CD14-positive monocyte (primary cell): ENCODE measurements at regions not wholly inside any gene's neighbourhood (a gene's known extent, or its start where the extent isn't known, plus 50 kb on each side); places are given as distances from the start of the nearest gene placed in this dataset.
"Not testable (repeated sequence)": the region's sequence is repeated elsewhere in the genome, so short reads cannot be mapped to it uniquely, and the experiment has no call there.

Experiments used
- DNase-seq, 3 donors: peaks; one replicate each; pipeline ENCODE4 v3.0.0-alpha.2; 2011 to 2022
- H2AFZ ChIP-seq: 2 replicates; pipeline ENCODE4 v1.6.0; 2012; ENCODE audit warnings: mild to moderate bottlenecking, low read depth, low read length, inconsistent platforms; ENCODE audit not compliant: insufficient read depth, poor library complexity, severe bottlenecking
- H3K27ac ChIP-seq, 2 donors: 1 replicate in 1 of 2; 2 replicates in 1 of 2; pipeline ENCODE4 v1.5.1; 2012 to 2013; ENCODE audit warnings: low read length in 2 of 2, control low read depth in 1 of 2, inconsistent platforms in 1 of 2, low read depth in 1 of 2, mild to moderate bottlenecking in 1 of 2
- H3K27me3 ChIP-seq, 2 donors: one replicate each; pipeline versions ENCODE4 v1.6.0 to v1.6.1; 2011 to 2013; ENCODE audit warnings: low read length in 2 of 2; ENCODE audit not compliant: control insufficient read depth in 2 of 2, insufficient read depth in 2 of 2
- H3K36me3 ChIP-seq, 2 donors: replicated peaks in 1 of 2; 1 replicate in 1 of 2; 2 replicates in 1 of 2; pipeline versions ENCODE4 v1.5.1 to v1.6.1; 2012 to 2013; ENCODE audit warnings: low read length in 2 of 2, control low read depth in 1 of 2, inconsistent platforms in 1 of 2, mild to moderate bottlenecking in 1 of 2; ENCODE audit not compliant: insufficient read depth in 2 of 2, control insufficient read depth in 1 of 2
- H3K4me1 ChIP-seq, 2 donors: 1 replicate in 1 of 2; 2 replicates in 1 of 2; pipeline versions ENCODE4 v1.5.1 to v1.6.1; 2012 to 2013; ENCODE audit warnings: low read length in 2 of 2, control low read depth in 1 of 2, inconsistent platforms in 1 of 2, mild to moderate bottlenecking in 1 of 2, moderate library complexity in 1 of 2; ENCODE audit not compliant: insufficient read depth in 2 of 2, control insufficient read depth in 1 of 2
- H3K4me2 ChIP-seq: replicated peaks from 2 replicates; pipeline ENCODE3; 2012; ENCODE audit warnings: low read length, moderate library complexity, mild to moderate bottlenecking; ENCODE audit not compliant: poor library complexity, severe bottlenecking; ENCODE audit errors: extremely low read depth
- H3K4me3 ChIP-seq, 3 experiments: fragments of 200-600 bp in 1 of 3; sonication (generic) in 1 of 3; replicated peaks in 1 of 3; 1 replicate in 2 of 3; 2 replicates in 1 of 3; pipeline ENCODE4 v1.5.1; 2011 to 2013; ENCODE audit warnings: low read length in 3 of 3, mild to moderate bottlenecking in 3 of 3, control low read depth in 2 of 3, low read depth in 2 of 3, inconsistent platforms in 1 of 3, moderate library complexity in 1 of 3
- H3K79me2 ChIP-seq: 2 replicates; pipeline ENCODE4 v1.6.0; 2012; ENCODE audit warnings: mild to moderate bottlenecking, control low read depth, inconsistent platforms, low read length, moderate library complexity; ENCODE audit not compliant: insufficient read depth
- H3K9ac ChIP-seq: 2 replicates; pipeline ENCODE4 v1.6.0; 2017; ENCODE audit warnings: low read length, mild to moderate bottlenecking; ENCODE audit not compliant: insufficient read depth, poor library complexity, severe bottlenecking
- H3K9me3 ChIP-seq, 2 donors: replicated peaks in 1 of 2; 1 replicate in 1 of 2; 2 replicates in 1 of 2; pipeline versions ENCODE4 v1.5.1 to v1.6.1; 2012 to 2013; ENCODE audit warnings: low read length in 2 of 2, control low read depth in 1 of 2; ENCODE audit not compliant: control insufficient read depth in 1 of 2, insufficient read depth in 1 of 2
- H4K20me1 ChIP-seq: 2 replicates; pipeline ENCODE4 v1.6.0; 2012; ENCODE audit warnings: mild to moderate bottlenecking, low read length, control low read depth, moderate library complexity; ENCODE audit not compliant: insufficient read depth
- H3K27ac Mint-ChIP-seq, 7 donors: one replicate each; pipeline ENCODE4 v1.8.0; 2020; ENCODE audit warnings: mild to moderate bottlenecking in 7 of 7, mixed read lengths in 7 of 7, moderate library complexity in 6 of 7, inconsistent platforms in 2 of 7
- H3K27me3 Mint-ChIP-seq, 3 donors: one replicate each; pipeline ENCODE4 v1.8.0; 2021 to 2022; ENCODE audit warnings: low read depth in 3 of 3, mild to moderate bottlenecking in 3 of 3, mixed read lengths in 3 of 3, moderate library complexity in 3 of 3, inconsistent platforms in 1 of 3
- H3K36me3 Mint-ChIP-seq, 2 donors: one replicate each; pipeline ENCODE4 v1.8.0; 2020; ENCODE audit warnings: mixed read lengths in 2 of 2, inconsistent platforms in 1 of 2, mild to moderate bottlenecking in 1 of 2
- H3K4me1 Mint-ChIP-seq: one replicate; pipeline ENCODE4 v1.8.0; 2020; ENCODE audit warnings: mild to moderate bottlenecking, mixed read lengths
- H3K4me3 Mint-ChIP-seq, 2 donors: one replicate each; pipeline ENCODE4 v1.8.0; 2020; ENCODE audit warnings: mild to moderate bottlenecking in 2 of 2, mixed read lengths in 2 of 2, moderate library complexity in 1 of 2
- H3K9me3 Mint-ChIP-seq, 7 donors: one replicate each; pipeline ENCODE4 v1.8.0; 2020 to 2022; ENCODE audit warnings: mixed read lengths in 7 of 7, mild to moderate bottlenecking in 6 of 7, moderate library complexity in 6 of 7, inconsistent platforms in 2 of 7
- CTCF ChIP-seq: fragments of 200-600 bp; IDR thresholded peaks from one replicate; pipeline ENCODE4 v1.8.0; 2022; ENCODE audit warnings: antibody characterized with exemption, mild to moderate bottlenecking
- WGBS: methylation state at CpG from one replicate; pipeline ENCODE4 v1.1.5; 2013; ENCODE audit warnings: missing lambda C conversion rate; ENCODE audit not compliant: insufficient coverage; 5-methylcytosine and 5-hydroxymethylcytosine counted together
- intact Hi-C, 2 donors: fragments of 100-400 bp; cut with micrococcal nuclease; formaldehyde crosslinking; loops; one replicate each; pipeline versions ENCODE4 v1.15.0 to v1.15.1; 2023

GRCh38 chr3:36182024-36182423 is 198.3 kb upstream of the STAC start:
- Mint-ChIP-seq H3K27ac (no peak overlapping the region), H3K4me3 (no peak overlapping the region), H3K9me3 (peaks cover 0 to 4% (median 0%) of the 10 kb centered on the region in 7 donors), H3K27me3 (no peaks in the 10 kb centered on the region), H3K36me3 (no peaks in the 10 kb centered on the region), H3K4me1 (no peaks in the 10 kb centered on the region)
- intact Hi-C loops: no loop called here
- Histone ChIP-seq H3K27ac (no peak overlapping the region), H3K79me2 (no peaks in the 10 kb centered on the region), H4K20me1 (no peaks in the 10 kb centered on the region), H3K4me1 (no peaks in the 10 kb centered on the region), H3K9me3 (no peaks in the 10 kb centered on the region), H3K9ac (no peak overlapping the region), H3K27me3 (no peaks in the 10 kb centered on the region), H3K4me3 (no peak overlapping the region), H3K4me2 (no peak overlapping the region), H3K36me3 (no peaks in the 10 kb centered on the region), H2AFZ (no peak overlapping the region)
- no peak for DNase-seq
- TF ChIP-seq CTCF: no peak
- WGBS: no CpG with 5 or more reads among the region's 2 CpGs

- H3K9ac ChIP-seq, H3K36me3 Mint-ChIP-seq, DNase-seq, H3K9me3 ChIP-seq, H3K4me2 ChIP-seq, H3K36me3 ChIP-seq, intact Hi-C loops, H4K20me1 ChIP-seq, H3K4me3 Mint-ChIP-seq, H3K9me3 Mint-ChIP-seq, H3K27me3 Mint-ChIP-seq, H3K27me3 ChIP-seq, H3K79me2 ChIP-seq, H2AFZ ChIP-seq, H3K4me1 Mint-ChIP-seq, H3K27ac ChIP-seq, H3K4me1 ChIP-seq, H3K4me3 ChIP-seq, H3K27ac Mint-ChIP-seq: not testable (repeated sequence)
- no CpG with 5 or more reads among the region's 2 CpGs for WGBS
These were observed 193.1 kb upstream of the STAC start for GRCh38 chr3:36187197-36187596.
